K562 (cell line): ENCODE measurements at regions not wholly inside any gene's neighbourhood (a gene's known extent, or its start where the extent isn't known, plus 50 kb on each side); places are given as distances from the start of the nearest gene placed in this dataset.

Experiments used
- ELF4 ChIP-seq: fragments of 450-650 bp; formaldehyde crosslinking; IDR thresholded peaks from 2 replicates; pipeline ENCODE4 v1.4.0; 2022; ENCODE audit warnings: missing genetic modification characterization
- EP300 ChIP-seq: IDR thresholded peaks from 2 replicates; pipeline ENCODE4 v1.6.1; 2012; ENCODE audit warnings: low read length, improper control_type of control experiment
- LEF1 ChIP-seq: fragments of 450-650 bp; IDR thresholded peaks from 2 replicates; pipeline ENCODE4 v1.6.1; 2016; ENCODE audit warnings: mild to moderate bottlenecking
- MAFK ChIP-seq: IDR thresholded peaks from 2 replicates; pipeline ENCODE4 v1.6.1; 2011; ENCODE audit warnings: low read length, improper control_type of control experiment
- NFYB ChIP-seq: IDR thresholded peaks from 2 replicates; pipeline ENCODE4 v1.6.1; 2011; ENCODE audit warnings: mild to moderate bottlenecking, moderate library complexity; ENCODE audit not compliant: insufficient read length; ENCODE audit errors: extremely low read depth
- SREBF2 ChIP-seq: sonication (generic); formaldehyde crosslinking; IDR thresholded peaks from 2 replicates; pipeline ENCODE4 v1.4.0; 2020; ENCODE audit warnings: mild to moderate bottlenecking, missing genetic modification reagents
- TCF7L2 ChIP-seq: fragments of 150-350 bp; IDR thresholded peaks from 2 replicates; pipeline ENCODE4 v1.6.1; 2016; ENCODE audit warnings: low read depth, mild to moderate bottlenecking, low read length, moderate library complexity
- YY1 ChIP-seq, 3 experiments: IDR thresholded peaks; 2 replicates each; pipeline ENCODE4 v1.6.1; 2011; ENCODE audit warnings: low read length in 2 of 3, mild to moderate bottlenecking in 2 of 3, moderate library complexity in 2 of 3, borderline replicate concordance in 1 of 3, control low read depth in 1 of 3, low read depth in 1 of 3; ENCODE audit not compliant: insufficient read depth in 3 of 3, insufficient replicate concordance in 2 of 3, control insufficient read depth in 1 of 3, insufficient read length in 1 of 3; ENCODE audit errors: extremely low read depth in 1 of 3
- ZFP1 ChIP-seq: fragments of 450-650 bp; formaldehyde crosslinking; IDR thresholded peaks from 2 replicates; pipeline ENCODE4 v1.4.0; 2020; ENCODE audit warnings: mild to moderate bottlenecking, mixed read lengths
- TF ChIP-seq, protein P1 (sequence below): fragments of 250-450 bp; sonication (Bioruptor Pico); IDR thresholded peaks from 2 replicates; pipeline ENCODE4 v1.8.0; 2022; ENCODE audit warnings: inconsistent platforms, mild to moderate bottlenecking, moderate library complexity, borderline replicate concordance
- TF ChIP-seq, protein P2 (sequence below): sonication (generic); formaldehyde crosslinking; IDR thresholded peaks from 2 replicates; pipeline ENCODE4 v1.8.1; 2022; ENCODE audit warnings: missing genetic modification reagents
- TF ChIP-seq, protein P3 (sequence below): sonication (generic); formaldehyde crosslinking; IDR thresholded peaks from 2 replicates; pipeline ENCODE4 v1.8.1; 2023; ENCODE audit warnings: mild to moderate bottlenecking, missing genetic modification reagents

DNA sequence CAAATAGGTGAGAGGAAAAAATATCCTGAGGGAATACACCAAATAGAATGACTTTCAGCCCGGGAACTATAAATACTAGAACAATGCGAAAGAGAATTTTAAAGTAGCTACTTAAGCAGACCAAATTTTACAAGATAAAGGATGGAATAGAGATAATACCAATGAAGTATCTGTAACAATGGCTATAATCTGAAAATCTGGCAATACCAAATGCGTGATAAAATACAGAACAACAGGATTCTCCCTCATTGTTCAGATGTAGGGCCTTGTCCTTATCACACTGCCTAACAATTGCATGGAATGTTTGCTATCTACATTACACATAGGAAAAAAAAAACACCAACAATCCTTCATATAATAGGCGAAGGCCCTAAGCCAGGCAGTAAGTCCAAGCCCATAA is 815.4 kb upstream of the MDGA2 start:
- no peak for TF ChIP-seq TCF7L2
- TF ChIP-seq MAFK: no peak
- no peak for TF ChIP-seq ZFP1 (CRISPR knock-in tag)
- TF ChIP-seq YY1 (IDR thresholded peaks at IDR 0.05; ENCODE audit: borderline replicate concordance in 1 of 3, control insufficient read depth in 1 of 3, extremely low read depth in 1 of 3, insufficient read depth in 3 of 3, insufficient read length in 1 of 3, insufficient replicate concordance in 2 of 3, low read depth in 1 of 3, low read length in 2 of 3): no peak
- TF ChIP-seq, protein P1, sequence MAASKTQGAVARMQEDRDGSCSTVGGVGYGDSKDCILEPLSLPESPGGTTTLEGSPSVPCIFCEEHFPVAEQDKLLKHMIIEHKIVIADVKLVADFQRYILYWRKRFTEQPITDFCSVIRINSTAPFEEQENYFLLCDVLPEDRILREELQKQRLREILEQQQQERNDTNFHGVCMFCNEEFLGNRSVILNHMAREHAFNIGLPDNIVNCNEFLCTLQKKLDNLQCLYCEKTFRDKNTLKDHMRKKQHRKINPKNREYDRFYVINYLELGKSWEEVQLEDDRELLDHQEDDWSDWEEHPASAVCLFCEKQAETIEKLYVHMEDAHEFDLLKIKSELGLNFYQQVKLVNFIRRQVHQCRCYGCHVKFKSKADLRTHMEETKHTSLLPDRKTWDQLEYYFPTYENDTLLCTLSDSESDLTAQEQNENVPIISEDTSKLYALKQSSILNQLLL: no peak
- no peak for TF ChIP-seq SREBF2
- TF ChIP-seq, protein P2, sequence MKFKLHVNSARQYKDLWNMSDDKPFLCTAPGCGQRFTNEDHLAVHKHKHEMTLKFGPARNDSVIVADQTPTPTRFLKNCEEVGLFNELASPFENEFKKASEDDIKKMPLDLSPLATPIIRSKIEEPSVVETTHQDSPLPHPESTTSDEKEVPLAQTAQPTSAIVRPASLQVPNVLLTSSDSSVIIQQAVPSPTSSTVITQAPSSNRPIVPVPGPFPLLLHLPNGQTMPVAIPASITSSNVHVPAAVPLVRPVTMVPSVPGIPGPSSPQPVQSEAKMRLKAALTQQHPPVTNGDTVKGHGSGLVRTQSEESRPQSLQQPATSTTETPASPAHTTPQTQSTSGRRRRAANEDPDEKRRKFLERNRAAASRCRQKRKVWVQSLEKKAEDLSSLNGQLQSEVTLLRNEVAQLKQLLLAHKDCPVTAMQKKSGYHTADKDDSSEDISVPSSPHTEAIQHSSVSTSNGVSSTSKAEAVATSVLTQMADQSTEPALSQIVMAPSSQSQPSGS (CRISPR knock-in tag): no peak
- no peak for TF ChIP-seq EP300
- no peak for TF ChIP-seq NFYB
- TF ChIP-seq LEF1: no peak
- TF ChIP-seq, protein P3, sequence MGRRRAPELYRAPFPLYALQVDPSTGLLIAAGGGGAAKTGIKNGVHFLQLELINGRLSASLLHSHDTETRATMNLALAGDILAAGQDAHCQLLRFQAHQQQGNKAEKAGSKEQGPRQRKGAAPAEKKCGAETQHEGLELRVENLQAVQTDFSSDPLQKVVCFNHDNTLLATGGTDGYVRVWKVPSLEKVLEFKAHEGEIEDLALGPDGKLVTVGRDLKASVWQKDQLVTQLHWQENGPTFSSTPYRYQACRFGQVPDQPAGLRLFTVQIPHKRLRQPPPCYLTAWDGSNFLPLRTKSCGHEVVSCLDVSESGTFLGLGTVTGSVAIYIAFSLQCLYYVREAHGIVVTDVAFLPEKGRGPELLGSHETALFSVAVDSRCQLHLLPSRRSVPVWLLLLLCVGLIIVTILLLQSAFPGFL (CRISPR knock-in tag): no peak
- no peak for TF ChIP-seq ELF4
